HG03460 (cell line): ENCODE measurements at regions not wholly inside any gene's neighbourhood (a gene's known extent, or its start where the extent isn't known, plus 50 kb on each side); places are given as distances from the start of the nearest gene placed in this dataset.
"Not testable (repeated sequence)": the region's sequence is repeated elsewhere in the genome, so short reads cannot be mapped to it uniquely, and the experiment has no call there.

Experiments used
- ATAC-seq: cut with Tn5 transposase; IDR thresholded peaks from one replicate; pipeline ENCODE4 v1.9.1; 2021; ENCODE audit not compliant: unreplicated experiment

DNA sequence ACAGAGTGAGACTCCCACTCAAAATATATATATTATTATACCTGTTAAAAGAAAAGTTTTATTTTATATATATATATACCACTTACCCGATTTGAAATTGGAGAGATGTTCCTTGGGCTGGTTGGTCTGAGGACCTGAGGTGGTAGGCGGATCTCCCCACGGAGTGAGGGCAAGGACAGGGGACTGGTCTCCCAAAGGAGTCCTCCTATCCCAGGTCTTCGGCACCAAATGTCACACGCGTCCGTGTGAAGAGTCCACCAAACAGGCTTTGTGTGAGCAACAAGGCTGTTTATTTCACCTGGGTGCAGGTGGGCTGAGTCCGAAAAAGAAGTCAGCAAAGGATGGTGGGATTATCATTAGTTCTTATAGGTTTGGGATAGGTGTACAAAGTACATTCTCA lies 228.2 kb downstream of the COPRS start:
- not testable (repeated sequence) for ATAC-seq

DNA sequence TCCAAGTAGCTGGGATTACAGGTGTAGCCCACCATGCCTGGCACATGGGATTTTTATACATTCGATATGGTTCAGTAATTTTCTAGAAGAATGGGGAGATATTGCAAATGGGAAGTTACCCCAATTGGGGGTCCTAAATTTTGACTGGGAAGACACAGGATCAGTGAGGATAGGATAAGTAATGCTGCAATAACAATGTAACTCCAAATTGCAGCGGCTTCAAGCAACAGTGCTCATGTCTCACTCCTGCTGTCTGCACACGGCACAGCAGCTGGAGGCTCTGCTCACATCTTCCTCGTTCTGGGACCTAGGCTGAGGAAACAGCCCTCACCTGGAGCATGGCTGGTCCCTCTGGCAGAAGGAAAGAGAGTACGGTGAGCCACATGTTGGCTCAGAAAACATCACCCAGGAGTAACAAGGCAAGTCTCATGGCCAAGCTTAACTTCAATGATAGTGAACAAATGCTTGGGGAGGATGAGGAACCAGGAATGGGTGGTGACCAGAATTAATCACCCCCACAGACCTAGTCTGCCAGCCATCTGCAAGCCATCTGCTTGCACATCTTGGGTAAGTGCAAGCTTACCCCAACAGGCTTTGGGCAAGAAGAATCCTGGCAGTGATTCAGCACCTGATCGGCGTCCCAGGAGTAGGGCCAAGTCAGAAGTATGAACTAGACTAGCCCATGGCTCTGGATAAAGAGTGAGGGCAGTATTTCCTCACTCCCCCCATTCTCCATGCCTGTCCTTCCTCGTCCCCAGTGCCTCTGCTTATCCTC lies 229.2 kb downstream of the COPRS start:
- no peak for ATAC-seq

DNA sequence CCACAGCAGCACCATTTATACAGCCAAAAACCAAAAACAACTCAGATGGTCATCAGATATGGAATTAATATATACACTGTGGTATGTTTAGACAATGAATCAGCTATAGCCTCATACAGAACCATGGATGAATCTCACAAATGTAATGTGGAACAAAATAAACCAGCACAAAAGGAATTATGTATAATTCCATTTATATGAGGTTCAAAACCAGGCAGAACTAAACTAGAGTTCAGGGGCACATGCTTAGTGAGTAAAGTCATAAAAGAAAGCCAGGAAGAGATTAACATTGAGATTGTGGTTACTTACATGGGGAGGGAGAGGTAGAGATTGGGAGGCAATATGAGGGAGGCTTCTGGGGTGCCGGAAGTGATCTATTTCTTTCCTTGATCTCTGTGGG lies 231.1 kb downstream of the COPRS start:
- no peak for ATAC-seq

DNA sequence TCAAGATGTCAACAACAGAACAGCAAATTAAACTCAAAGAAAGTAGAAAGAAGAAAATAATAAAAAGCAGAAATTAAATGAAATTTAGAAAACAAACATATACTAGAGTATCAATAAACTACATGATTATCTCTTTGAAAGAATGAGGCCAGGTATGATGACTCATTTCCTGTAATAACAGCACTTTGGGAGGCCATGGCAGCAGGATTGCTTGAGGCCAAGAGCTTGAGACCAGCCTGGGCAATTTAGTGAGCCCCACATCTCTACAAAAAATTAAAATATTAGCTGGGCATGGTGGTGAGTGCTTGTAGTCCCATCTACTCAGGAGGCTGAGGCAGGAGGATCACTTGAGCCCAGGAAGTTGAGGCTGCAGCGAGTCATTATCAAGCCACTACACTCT lies 232.5 kb downstream of the RAB11FIP4 start:
- no peak for ATAC-seq

DNA sequence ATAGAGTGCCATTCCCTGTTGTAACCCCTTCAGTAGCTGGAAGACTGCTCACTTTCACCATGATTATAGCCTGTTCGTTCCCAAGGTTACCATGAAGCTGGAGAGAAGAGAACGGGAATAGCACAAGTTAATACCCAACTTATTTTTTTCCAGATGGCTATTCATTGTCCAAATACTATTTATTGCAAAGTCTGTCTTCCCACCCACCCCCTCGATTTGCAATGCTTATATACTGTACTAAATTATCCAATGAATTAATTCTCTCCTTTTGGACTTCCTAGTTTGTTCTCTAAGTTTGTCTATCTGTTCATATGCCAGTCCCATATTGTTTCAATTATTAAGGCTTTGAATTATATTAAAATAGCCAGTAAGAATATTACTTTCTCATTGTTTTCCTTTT lies 231.0 kb downstream of the RAB11FIP4 start:
- ATAC-seq: no peak

DNA sequence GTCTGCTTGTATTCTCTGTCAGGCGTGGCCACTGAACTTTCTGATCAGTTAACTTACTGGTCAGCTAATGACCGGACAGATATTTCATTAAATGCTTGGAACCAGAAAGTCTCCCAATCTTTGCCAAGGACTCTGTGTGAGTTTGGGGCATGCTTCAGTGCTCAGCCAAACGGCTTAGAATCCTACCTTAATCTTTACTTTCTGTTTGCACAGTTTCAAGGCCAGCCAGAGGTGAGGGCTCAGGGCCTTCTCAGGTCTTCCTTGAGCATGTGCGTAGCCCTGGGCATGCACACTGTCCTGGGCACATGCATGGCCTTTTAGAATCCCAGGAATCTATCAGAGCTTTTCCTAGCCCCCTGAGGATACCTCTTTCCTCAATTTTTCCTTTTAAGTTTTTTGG lies 230.1 kb downstream of the RAB11FIP4 start:
- no peak for ATAC-seq

DNA sequence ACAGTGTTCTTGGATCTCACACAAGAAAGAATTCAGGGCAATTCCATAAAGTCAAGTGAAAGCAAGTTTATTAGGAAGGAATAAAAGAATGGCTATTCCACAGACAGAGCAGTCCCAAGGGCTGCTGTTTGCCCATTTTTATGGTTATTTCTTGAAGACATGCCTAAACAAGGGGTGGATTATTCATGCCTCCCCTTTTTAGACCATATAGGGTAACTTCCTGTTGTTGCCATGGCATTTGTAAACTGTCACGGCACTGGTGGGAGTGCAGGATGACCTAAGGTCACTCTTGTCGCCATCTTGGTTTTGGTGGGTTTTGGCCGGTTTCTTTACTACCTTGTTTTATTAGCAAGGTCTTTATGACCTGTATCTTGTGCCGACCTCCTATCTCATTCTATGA lies 219.6 kb downstream of the RAB11FIP4 start:
- not testable (repeated sequence) for ATAC-seq

DNA sequence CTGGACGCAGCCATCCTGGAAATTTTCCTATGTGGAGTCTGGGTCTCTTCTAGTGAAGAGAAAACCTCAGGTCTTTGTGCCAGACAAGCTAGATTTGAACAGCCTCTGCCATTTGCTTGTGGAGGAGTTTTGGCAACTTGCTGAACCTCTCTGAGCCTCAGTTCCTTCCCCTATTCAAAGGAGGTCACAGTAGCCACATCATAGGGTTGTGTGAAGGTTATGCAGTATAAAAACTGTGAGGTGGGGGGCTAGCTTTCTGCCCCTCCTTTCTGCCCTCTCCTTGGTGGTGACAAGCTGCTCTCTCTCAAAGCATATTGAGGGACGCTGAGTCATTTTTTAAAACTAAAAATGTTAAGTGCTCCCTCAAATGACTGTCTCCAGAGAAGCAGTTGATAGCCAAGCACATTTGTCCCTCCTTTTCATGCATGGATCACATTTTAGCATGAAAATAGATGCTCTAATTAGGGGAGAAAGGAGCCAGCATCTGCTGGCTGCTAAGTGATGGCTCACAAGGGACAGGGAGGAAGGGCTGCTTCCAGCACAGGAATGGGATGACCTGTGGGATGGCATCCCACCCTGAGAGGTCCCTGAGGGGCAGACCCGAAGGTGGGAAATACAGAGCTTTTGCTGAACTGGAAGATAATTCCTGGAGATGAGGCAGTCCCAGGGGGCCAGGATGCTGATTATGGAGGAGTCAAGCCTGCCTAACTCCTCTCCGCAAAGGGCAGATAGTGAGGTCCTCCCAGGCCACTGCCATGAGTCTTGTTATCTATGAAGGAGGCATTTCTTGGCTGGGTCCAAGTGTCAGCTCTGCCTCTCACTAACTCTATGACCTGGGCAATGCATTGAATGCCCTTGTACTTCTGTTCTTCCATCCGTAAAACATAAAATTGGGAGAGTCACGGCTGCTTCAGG lies 218.8 kb downstream of the RAB11FIP4 start:
- no peak for ATAC-seq

DNA sequence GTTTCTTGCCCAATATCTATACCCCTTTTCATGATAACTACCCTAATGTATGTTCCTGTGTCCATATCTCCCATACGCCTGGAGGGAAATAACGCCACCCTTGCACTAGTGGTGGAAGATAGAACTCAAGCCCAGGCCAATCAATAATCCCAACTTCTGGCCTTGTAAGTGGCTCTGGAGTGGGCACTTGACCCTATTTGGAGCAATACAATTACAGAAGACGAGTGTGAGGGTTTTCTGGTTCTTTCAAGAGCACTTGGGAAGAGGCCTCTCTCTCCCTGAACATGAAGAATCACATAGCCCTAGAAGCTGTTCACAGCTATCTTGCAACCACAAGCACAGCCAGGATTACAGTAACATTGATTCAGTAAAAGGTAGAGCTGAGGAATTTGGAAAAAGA lies 217.9 kb downstream of the RAB11FIP4 start:
- no peak for ATAC-seq

DNA sequence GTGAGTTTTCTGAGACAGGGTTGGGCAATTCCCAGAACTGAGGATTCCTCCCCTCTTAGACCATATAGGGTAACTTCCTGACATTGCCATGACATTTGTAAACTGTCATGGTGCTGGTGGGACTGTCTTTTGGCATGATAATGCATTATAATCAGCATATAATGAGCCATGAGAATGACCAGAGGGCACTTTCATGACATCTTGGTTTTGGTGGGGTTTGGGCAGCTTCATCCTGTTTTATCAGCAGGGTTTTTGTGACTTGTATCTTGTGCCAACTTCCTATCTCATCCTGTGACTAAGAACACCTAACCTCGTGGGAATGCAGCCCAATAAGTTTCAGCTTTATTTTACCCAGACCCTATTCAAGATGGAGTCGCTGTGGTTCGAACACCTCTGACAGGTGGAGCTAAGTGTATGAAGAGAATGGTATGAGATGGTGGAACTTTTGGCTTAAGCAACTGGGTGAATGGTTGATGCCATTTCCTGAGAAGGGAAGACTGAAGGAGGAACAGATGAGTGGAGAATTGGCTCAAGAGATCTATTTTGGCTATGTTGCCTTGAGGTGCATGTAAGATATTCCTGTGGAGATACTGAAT lies 217.3 kb downstream of the RAB11FIP4 start:
- ATAC-seq: no peak

DNA sequence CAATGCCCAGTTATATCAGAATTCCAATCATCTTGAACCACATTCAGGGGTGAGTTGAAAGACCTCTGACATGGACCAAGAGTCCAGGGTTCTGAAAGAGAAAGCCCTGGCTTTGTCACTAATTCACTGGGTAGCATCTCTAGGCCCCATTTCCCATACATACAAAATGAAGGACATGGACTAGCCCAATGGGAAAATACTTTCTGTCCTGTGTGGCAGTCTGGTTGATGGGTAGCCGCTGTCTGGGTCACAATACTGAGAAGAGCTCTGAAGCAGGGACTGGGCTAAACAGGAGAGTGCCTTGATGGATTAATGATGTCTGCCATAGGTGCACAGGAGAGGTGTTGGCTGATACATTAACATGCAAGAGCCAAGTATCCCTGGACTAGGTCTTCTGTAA lies 214.3 kb downstream of the RAB11FIP4 start:
- ATAC-seq: no peak

DNA sequence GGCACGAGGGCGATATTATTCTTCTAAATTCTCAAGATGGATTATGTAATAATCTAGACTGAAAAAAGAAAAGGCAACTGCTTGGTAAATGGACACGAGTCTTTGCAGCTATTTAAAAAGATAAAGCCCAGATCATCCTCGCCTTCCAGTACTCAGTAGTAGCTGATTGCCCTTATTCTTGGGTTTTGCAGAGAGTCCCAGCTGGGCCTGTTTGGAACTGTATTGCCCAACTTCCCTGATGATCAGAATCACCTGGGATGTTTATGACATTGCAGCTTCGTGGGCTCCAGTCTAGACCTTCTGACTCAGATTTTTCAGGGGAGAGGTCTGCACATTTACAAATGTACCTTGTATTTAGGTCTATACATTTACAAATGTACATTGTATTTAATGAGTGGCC lies 213.5 kb downstream of the RAB11FIP4 start:
- no peak for ATAC-seq

DNA sequence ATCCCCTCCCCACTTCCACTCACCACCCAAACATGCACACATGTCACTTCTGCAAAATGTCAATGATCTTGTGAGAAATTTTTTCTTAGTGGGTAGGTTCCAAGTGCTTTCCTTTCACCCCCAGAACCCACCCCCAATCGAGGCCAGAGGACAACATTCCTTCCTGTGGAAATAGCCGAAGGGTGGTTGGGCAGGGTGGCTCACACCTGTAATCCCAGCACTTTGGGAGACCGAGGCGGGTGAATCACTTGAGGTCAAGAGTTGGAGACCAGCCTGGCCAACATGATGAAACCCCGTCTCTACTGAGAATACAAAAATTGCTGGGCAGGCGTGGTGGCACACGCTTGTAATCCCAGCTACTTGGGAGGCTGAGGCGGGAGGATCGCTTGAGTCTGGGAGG lies 208.7 kb downstream of the RAB11FIP4 start:
- ATAC-seq: not testable (repeated sequence)

DNA sequence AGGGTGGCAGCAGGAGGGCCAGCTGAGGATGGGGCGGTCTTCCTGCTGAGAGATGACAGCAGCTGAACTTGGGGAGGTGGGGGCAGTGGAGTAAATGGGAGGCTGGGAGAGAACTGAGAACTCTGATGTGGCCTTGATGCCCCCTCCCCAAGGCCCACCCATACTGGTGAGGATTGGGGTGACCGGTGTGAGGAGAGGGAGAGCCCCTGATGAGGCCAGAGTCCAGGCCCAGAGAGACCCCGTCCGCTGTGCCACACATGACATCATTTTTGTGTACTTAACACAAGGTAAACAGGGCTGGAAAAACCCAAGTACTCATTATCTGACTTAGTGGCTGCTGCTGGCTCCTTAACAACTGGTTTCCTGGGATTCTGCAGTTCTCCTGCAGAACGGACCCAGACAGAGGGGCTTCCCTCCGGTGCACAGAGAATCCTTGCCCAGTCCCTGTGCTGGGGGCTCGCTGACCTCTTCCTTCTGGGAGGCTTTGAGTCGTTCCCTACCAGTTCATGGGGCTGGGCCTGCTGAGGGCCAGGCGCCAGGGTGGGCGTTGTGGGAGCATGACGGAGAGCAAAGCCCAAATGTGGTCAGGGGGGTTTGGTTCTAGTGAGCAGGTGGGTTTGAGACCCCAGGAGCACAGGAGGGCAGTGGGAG lies 207.6 kb downstream of the RAB11FIP4 start:
- ATAC-seq: no peak

DNA sequence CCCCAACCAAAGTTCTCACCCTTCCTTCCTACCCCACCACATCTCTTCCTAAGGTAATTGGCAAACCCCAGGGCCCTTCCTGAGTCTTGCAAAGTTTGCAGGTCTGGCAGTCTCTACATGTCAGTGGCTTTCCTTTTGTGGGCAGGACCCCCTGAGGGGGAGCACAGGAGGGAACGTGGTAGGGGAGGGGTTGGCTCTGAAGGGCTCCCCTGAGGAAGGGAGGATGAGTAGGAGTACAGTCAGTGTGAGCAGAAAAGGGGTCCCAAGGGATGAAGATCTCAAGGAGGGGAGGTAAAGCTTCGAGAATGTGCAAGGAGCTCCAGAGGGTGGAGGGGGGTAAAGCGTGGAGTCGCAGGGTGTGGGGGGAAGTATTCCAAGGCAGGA lies 206.9 kb downstream of the RAB11FIP4 start:
- no peak for ATAC-seq

DNA sequence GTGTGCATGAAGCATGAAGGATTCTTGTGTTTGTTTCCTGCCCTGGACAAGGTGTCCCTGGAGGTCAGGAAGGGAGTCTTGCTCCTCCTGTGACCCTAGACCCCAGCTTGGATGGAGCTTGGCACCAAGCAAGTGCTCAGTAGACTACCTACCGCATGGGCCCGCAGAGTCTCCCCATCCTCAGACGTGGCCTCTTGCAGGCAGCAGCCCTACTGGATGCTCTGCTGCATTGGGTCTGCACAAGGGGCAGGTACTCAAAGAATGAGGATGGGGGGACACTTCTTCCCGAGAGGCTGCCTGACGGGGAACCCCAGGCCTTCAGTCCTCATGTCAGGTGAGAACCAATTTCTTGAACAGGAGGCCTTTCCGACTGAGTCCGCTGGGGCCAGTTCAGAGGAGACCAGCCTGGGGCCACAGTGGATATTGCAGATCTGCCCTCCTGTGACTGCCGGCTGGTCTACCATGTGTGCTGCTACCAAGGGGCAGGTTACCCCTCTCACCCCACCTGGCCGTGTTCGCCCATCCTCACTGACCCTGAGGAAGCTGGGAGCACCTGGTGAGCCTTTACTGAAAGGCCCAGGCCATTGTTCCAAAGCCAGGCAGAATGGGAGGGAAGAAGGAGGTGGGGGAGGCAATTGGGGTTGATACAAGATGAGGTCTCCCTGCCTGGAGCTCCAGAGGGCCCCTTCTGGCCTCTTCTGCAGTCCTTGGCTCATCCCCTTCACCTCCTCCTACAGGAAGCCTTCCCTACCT lies 206.3 kb downstream of the RAB11FIP4 start:
- ATAC-seq: no peak

DNA sequence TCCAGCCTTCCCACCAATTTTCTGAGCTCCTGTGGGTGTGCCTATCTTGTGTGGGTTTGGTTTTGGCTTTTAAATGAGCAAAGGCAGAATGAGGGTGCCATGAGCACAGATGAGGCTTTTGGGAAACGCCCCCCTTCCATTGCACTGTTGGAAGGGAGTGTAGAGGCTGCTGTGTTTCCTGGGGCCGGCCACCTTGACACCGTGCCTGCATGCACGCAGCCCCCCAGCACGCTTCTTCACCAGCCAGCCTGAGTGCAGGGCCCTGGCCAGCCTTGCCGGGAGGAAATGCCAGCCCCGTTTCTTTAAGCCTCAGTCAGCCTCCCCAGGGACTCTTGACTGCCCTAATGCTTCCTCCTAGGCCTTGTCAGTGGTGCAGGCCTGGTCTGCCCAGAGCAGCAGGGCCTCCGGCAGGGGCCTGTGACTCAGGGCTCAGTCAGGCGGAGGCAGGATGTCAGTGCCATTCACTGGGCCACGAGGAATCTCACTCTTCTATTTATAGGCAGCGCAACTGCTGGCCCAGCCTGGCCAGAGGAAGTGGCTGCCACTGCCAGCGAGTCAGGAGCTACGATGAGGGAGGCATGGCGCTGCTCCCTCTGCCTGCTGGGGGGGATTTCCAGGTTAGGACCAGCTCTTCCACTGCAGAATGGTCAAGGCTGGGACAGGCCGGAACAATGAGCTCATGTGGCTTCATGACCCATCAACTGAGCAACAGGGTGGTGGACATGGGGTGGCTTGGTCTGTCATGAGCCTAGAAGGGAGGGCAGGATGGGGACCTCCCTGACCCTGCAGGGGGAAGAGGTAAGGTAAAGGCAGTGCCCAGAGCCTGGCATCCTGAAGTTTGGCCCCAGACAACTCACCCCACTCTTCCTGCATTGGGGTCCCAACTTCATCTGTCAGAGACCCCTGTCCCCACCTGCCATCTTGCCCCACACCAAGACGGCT lies 205.2 kb downstream of the RAB11FIP4 start:
- ATAC-seq: peak; percentile 82

DNA sequence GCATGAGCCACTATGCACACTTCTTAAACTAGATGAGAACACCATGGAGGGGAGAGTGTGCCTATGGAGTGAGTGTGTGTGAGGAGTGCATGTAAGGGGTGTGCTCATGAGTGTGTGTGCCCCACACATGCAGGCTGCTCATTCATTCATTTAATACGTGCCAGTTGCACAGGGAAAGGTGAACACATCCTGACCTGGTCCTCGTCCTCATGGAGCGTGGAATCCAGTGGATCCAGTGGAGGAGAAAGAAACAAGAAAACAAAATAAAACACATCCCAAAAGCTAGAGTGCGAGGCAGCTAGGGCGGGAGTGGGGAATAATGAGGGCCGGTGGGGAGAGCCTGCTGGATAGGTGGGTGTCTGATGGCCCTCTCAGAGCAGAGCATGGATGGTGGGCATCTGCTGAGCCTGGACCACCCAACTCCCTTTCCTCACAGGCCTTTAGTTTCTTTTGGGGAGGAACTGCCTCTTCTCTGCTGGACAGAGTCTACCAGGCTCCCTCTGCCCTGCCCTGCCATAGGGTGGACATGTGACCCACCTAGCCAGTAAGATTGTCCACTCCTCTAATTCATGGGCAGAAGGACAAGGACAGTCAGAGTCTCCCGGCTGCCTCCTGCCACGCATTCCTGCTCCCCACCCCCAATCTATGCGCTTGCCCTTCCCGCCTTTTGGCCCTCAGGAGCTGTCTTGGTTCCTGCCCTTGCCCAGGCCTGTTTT lies 204.3 kb downstream of the RAB11FIP4 start:
- no peak for ATAC-seq

DNA sequence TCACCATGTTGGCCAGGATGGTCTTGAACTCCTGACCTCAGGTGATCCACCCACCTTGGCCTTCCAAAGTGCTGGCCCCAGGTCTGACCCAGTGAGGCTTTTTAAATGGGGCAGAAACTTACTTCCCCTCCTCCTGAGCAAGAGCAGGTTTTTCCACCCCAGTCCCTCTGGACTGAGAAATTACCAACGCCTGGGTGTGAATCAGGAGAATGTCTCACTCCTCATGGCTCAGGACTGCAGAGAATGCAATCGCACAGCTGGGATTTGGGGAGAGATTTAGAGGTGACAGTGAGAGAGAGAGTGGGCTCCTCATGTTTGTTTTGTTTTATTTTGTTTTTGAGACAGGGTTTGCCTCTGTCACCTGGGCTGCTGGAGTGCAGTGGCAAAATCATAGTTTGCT lies 203.6 kb downstream of the RAB11FIP4 start:
- no peak for ATAC-seq
